Gastrocnemius medialis (tissue), 4 donors: ENCODE measurements at regions not wholly inside any gene's neighbourhood (a gene's known extent, or its start where the extent isn't known, plus 50 kb on each side); places are given as distances from the start of the nearest gene placed in this dataset.

Source experiments
- POLR2A ChIP-seq, 2 donors: fragments of 450-650 bp; IDR thresholded peaks; one replicate each; pipeline ENCODE4 v1.6.1; 2017; ENCODE audit warnings: antibody characterized with exemption in 2 of 2, mild to moderate bottlenecking in 2 of 2, moderate library complexity in 2 of 2
- TF ChIP-seq, protein P1 (sequence below), 5 experiments: fragments of 450-650 bp in 3 of 5; fragments of 200-600 bp in 2 of 5; sonication (generic) in 2 of 5; IDR thresholded peaks in 4 of 5; conservative IDR thresholded peaks in 1 of 5; 1 replicate in 4 of 5; 2 replicates in 1 of 5; pipeline ENCODE4 v1.5.1; 2016 to 2019; ENCODE audit warnings: antibody characterized with exemption in 5 of 5, mild to moderate bottlenecking in 3 of 5, moderate library complexity in 3 of 5

DNA sequence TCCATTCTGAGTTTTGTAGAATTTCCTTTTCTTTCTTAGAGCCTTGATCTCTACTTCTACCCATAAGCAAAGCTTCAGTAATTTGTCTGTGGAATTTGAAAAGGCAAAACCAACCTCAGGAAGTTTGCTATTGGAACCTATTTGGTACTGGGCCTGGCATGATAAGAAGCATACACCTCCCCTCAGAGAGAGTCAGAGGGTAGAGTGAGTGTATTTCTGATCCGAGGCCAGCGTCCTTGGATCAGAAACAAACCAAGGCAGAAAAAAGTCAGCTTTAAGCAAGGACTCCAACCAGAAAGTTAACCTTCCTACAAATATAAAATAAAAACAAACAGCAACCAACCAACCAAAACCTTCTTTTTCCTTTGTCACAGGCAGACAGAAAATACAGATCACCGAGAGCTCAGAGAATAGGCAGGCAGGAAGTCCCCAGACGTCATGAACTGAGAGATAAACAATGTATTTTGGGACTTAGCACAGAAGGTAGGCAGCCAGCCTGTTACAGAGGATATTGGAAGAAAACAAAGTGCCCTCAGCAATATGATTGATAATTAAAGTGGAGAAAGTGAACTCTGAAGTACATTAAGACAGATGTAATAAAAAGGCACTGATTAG is 141.5 kb downstream of the NEDD1 start:
- no peak for TF ChIP-seq POLR2A (IDR thresholded peaks at IDR 0.05)
- TF ChIP-seq, protein P1, sequence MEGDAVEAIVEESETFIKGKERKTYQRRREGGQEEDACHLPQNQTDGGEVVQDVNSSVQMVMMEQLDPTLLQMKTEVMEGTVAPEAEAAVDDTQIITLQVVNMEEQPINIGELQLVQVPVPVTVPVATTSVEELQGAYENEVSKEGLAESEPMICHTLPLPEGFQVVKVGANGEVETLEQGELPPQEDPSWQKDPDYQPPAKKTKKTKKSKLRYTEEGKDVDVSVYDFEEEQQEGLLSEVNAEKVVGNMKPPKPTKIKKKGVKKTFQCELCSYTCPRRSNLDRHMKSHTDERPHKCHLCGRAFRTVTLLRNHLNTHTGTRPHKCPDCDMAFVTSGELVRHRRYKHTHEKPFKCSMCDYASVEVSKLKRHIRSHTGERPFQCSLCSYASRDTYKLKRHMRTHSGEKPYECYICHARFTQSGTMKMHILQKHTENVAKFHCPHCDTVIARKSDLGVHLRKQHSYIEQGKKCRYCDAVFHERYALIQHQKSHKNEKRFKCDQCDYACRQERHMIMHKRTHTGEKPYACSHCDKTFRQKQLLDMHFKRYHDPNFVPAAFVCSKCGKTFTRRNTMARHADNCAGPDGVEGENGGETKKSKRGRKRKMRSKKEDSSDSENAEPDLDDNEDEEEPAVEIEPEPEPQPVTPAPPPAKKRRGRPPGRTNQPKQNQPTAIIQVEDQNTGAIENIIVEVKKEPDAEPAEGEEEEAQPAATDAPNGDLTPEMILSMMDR (IDR thresholded peaks at IDR 0.05 in 4 of 5, conservative IDR thresholded peaks at IDR 0.05 in 1 of 5) = no peak
